Natural killer cell treated with Interleukin-12 subunit alpha and Interleukin-12 subunit beta and Interleukin-15 and Interleukin-18, amount 100 ng/mL, for 72 hours (primary cell): ENCODE measurements at regions not wholly inside any gene's neighbourhood (a gene's known extent, or its start where the extent isn't known, plus 50 kb on each side); places are given as distances from the start of the nearest gene placed in this dataset.

Experiments
- ATAC-seq, 2 donors: fragments of 150-1000 bp; cut with Tn5 transposase in 1 of 2; sonication (Bioruptor Pico), chemical (Tn5 transposase) in 1 of 2; 2 replicates each; pipeline ENCODE4 v1.10.0; 2021
- DNase-seq: peaks from one replicate; pipeline ENCODE4 v3.0.0; 2022; ENCODE audit warnings: low spot score
- H3K27ac Mint-ChIP-seq, 2 donors: 1 replicate in 1 of 2; 2 replicates in 1 of 2; pipeline ENCODE4 v1.8.0; 2022; ENCODE audit warnings: mixed read lengths in 2 of 2, mild to moderate bottlenecking in 1 of 2, moderate library complexity in 1 of 2
- H3K27me3 Mint-ChIP-seq, 2 donors: 1 replicate in 1 of 2; 2 replicates in 1 of 2; pipeline ENCODE4 v1.8.0; 2022; ENCODE audit warnings: mixed read lengths in 2 of 2
- H3K36me3 Mint-ChIP-seq: one replicate; pipeline ENCODE4 v1.8.0; 2022; ENCODE audit warnings: mixed read lengths
- H3K4me1 Mint-ChIP-seq, 2 donors: 1 replicate in 1 of 2; 2 replicates in 1 of 2; pipeline ENCODE4 v1.8.0; 2022; ENCODE audit warnings: low read depth in 2 of 2, mixed read lengths in 2 of 2, mild to moderate bottlenecking in 1 of 2
- H3K4me3 Mint-ChIP-seq: one replicate; pipeline ENCODE4 v1.8.0; 2022; ENCODE audit warnings: mixed read lengths
- H3K9me3 Mint-ChIP-seq: 2 replicates; pipeline ENCODE4 v1.8.0; 2022; ENCODE audit warnings: mixed read lengths

DNA sequence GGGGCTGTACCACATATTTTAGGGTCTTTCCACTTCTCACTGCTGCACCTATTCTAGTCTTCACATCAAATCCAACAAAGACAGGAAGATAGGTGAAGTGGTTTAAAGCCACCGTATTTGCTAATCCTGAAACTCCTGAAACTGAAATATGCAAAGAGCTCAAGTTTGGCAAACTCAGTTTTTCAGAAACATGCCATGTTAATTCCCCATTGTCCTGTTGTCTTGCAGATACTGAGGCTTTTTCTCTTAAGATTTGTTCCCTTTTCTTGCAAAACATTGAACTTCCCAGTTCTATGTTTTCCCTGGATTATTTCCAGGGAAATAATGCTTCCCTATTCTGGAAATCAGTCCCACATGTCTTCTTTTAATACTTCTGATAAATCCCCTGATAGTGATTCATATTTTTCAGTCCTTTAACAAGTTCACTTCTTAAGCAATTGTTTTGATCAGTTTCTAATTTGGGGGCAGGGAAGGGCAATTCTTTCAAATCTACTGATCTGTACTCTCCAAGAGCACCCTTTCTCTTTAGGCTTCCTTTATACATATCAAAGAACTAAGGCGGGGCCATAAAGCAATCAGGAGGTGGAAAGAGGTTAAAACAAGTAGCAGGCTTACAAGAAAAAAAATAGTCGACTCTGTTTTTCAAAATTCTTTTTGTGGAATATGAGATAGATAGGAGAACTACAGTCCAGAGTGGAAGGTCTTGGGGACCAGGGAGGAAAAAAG, 648.5 kb downstream of the BNC2 start:
- no peak overlapping the region for H3K27ac Mint-ChIP-seq
- H3K36me3 Mint-ChIP-seq, result no peaks in the 10 kb centered on the region
- no peak overlapping the region for H3K4me3 Mint-ChIP-seq
- no peak for DNase-seq
- ATAC-seq, result no peak
- no peaks in the 10 kb centered on the region for H3K4me1 Mint-ChIP-seq
- peaks cover 28 to 38% of the 10 kb centered on the region in 2 donors for H3K27me3 Mint-ChIP-seq
- peaks cover 5% of the 10 kb centered on the region for H3K9me3 Mint-ChIP-seq

- H3K27ac Mint-ChIP-seq, result no peak overlapping the region
- no peak overlapping the region for H3K4me3 Mint-ChIP-seq
- H3K27me3 Mint-ChIP-seq, result peaks cover 28 to 35% of the 10 kb centered on the region in 2 donors
- H3K4me1 Mint-ChIP-seq, result no peaks in the 10 kb centered on the region
- ATAC-seq, result no peak
- DNase-seq, result no peak
- no peaks in the 10 kb centered on the region for H3K36me3 Mint-ChIP-seq
- H3K9me3 Mint-ChIP-seq, result peaks cover 5% of the 10 kb centered on the region
Measured at GRCh38 chr9:16223074-16223871, 647.2 kb downstream of the BNC2 start.

DNA sequence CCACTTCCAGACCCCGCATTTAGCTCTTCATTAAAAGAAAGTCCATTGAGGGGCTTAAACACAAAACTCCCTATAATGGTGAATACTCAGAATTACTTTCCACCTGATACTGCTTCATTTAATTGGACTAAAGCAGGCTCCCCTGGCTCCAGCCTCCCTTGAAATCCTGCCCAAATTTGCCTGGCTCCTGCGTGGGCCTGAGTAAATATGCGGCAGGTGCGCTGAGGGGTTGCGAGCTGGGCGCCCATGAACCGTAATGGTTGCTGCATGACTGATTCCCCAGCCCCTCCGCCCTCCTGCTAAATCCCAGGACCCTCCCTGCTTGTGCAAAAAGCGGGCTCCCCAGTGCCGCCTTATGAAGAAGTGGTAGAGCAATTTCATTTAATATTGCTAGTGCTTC, 639.7 kb downstream of the BNC2 start:
- peaks cover 4% of the 10 kb centered on the region for H3K36me3 Mint-ChIP-seq
- peaks cover 8% of the 10 kb centered on the region for H3K9me3 Mint-ChIP-seq
- ATAC-seq, result no peak
- no peak overlapping the region for H3K4me3 Mint-ChIP-seq
- DNase-seq, result no peak
- H3K27ac Mint-ChIP-seq, result no peak overlapping the region
- H3K27me3 Mint-ChIP-seq, result peaks cover 13 to 15% of the 10 kb centered on the region in 2 donors
- no peaks in the 10 kb centered on the region for H3K4me1 Mint-ChIP-seq

DNA sequence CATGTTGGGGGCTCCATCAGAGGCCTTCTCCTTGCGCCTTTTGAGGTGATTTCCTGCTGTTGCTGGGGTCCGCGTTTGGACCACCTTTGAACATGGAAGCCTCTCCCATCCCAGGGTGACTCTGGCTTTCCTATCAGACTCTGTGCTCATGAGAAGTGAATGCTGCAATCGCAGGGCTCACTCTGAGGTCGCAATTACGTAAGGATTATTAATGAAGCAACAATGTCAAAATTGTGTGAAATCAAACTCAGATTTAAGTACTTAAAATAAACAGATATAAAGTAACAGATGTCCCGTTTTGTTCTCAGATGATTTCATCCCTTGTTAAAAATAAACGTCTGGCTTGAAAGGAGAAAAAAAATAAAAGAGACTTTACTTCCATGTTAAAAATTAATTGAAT, 634.2 kb downstream of the BNC2 start:
- ATAC-seq, result no peak
- H3K36me3 Mint-ChIP-seq, result peaks cover 2% of the 10 kb centered on the region
- H3K27ac Mint-ChIP-seq, result no peak overlapping the region

DNA sequence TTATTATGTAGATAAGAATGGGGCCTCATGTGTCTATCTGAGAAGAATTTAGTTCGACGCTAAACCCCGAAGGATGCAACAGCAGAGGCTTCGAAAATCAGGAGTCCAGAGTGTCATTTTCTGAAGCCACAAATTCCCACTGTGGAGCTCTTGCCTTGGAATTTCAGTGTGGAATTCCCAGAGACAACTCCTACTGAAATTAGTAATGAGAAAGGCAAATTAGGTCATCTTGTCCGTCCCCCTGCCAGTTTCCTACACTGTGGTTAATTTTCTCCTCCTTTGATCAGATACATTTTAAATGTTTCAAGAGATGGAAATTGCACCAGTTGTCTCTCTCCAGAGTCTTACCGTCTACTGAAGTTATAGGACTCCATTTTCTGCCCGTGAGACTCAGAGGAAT, 633.6 kb downstream of the BNC2 start:
- no peak for DNase-seq
- no peak overlapping the region for H3K27ac Mint-ChIP-seq
- no peak for ATAC-seq
- H3K4me1 Mint-ChIP-seq, result no peaks in the 10 kb centered on the region
- no peaks in the 10 kb centered on the region for H3K36me3 Mint-ChIP-seq
- peaks cover 7% of the 10 kb centered on the region for H3K9me3 Mint-ChIP-seq
- no peak overlapping the region for H3K4me3 Mint-ChIP-seq
- peaks cover 6 to 7% of the 10 kb centered on the region in 2 donors for H3K27me3 Mint-ChIP-seq

More for the DNA sequence above, 634.2 kb downstream of the BNC2 start:
- Mint-ChIP-seq H3K27me3 (peaks cover 7 to 8% of the 10 kb centered on the region in 2 donors), H3K4me3 (no peak overlapping the region), H3K4me1 (no peaks in the 10 kb centered on the region), H3K9me3 (peaks cover 8% of the 10 kb centered on the region)
- DNase-seq, result no peak

DNA sequence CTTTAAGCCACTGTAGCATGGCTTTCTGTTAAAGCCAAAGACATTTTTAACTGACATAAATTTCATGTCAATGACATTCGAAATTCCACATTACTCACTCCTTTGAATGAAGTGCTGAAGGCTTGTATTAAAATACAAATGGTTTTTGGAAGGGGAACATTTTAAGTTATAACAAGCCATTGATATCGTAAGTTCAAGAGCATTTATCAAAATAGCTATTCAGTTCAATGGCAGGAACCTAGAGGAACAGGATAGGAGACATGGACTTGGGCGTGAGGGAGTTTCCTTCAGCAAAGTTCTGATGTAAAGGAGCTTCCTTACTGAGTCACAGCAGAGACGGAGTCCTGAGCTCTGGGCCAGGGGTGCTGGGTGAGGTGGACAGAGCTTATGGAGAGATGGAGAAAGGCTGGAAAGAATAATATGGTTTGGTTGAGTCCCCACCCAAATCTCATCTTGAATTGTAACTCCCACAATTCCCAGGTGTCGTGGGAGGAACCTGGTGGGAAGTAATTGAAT, 631.8 kb downstream of the BNC2 start:
- Mint-ChIP-seq H3K4me3 (no peak overlapping the region), H3K9me3 (peaks cover 7% of the 10 kb centered on the region), H3K27me3 (peaks cover 6 to 7% of the 10 kb centered on the region in 2 donors), H3K4me1 (no peaks in the 10 kb centered on the region), H3K27ac (no peak overlapping the region), H3K36me3 (no peaks in the 10 kb centered on the region)
- DNase-seq (no peak), ATAC-seq (no peak)

DNA sequence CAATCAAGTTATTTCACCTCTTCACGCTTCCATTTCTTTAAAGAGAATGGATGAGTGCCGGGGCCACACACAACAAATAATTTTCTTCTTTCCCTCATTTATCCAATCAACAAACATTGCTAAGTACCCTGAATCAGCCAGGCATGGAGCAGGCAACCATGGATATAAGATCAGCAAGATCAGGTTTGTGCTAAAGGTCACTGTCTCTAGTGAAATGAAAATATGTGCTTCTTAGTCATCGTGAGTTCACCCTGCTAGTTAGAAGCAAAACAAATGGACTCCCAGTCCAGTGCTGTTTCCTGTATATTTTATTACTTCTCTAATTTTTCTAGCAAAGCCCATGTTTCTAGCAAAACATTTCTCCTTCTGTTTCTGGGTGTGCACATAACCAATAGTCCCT, 629.2 kb downstream of the BNC2 start:
- DNase-seq, result no peak
- H3K36me3 Mint-ChIP-seq, result no peaks in the 10 kb centered on the region
- no peaks in the 10 kb centered on the region for H3K4me1 Mint-ChIP-seq
- no peak overlapping the region for H3K4me3 Mint-ChIP-seq
- peaks cover 7 to 8% of the 10 kb centered on the region in 2 donors for H3K27me3 Mint-ChIP-seq
- no peak overlapping the region for H3K27ac Mint-ChIP-seq
- ATAC-seq, result no peak
- no peaks in the 10 kb centered on the region for H3K9me3 Mint-ChIP-seq

- no peaks in the 10 kb centered on the region for H3K4me1 Mint-ChIP-seq
- H3K27ac Mint-ChIP-seq, result no peak overlapping the region
Measured at GRCh38 chr9:16243798-16244197, 626.7 kb downstream of the BNC2 start.

DNA sequence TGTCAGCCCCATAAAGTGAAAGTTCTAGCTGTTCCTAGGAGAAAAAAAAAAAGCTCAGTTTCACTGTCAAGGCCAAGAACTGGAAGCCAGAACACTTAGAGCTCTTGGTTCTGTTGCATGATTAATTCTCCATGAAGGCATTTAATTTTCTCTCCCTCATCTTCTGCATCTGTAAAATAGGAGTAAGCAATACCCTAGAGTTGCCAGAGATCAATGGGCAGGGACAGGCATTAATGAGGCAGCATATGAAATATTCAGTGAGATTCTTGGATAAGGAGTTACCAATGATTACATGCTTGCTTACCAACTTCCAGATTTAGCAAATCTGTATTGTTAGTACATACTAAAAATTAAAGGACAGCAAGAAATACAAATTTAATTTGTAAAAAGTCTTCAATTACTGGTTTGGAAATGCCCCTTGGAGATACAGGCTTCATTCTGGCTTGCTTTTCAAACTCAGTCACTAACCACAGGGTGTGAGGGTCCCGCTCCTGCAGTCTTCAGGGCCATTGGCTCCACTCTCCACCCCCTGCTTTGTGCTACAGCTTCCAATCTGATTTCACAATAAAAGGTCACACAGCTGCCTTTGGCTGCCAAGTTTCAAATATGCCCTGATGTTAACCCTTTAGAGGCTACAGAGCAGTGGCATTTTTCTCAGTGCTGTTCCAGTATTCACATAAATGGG, 624.6 kb downstream of the BNC2 start:
- Mint-ChIP-seq H3K4me3 (no peak overlapping the region), H3K36me3 (no peaks in the 10 kb centered on the region), H3K9me3 (no peaks in the 10 kb centered on the region), H3K27me3 (peaks cover 13 to 22% of the 10 kb centered on the region in 2 donors), H3K4me1 (no peaks in the 10 kb centered on the region), H3K27ac (no peak overlapping the region)
- ATAC-seq, result no peak
- no peak for DNase-seq

More at GRCh38 chr9:16243798-16244197, 626.7 kb downstream of the BNC2 start:
- H3K9me3 Mint-ChIP-seq, result no peaks in the 10 kb centered on the region
- no peak for ATAC-seq
- DNase-seq, result no peak
- H3K36me3 Mint-ChIP-seq, result no peaks in the 10 kb centered on the region
- H3K4me3 Mint-ChIP-seq, result no peak overlapping the region
- H3K27me3 Mint-ChIP-seq, result peaks cover 7 to 17% of the 10 kb centered on the region in 2 donors

DNA sequence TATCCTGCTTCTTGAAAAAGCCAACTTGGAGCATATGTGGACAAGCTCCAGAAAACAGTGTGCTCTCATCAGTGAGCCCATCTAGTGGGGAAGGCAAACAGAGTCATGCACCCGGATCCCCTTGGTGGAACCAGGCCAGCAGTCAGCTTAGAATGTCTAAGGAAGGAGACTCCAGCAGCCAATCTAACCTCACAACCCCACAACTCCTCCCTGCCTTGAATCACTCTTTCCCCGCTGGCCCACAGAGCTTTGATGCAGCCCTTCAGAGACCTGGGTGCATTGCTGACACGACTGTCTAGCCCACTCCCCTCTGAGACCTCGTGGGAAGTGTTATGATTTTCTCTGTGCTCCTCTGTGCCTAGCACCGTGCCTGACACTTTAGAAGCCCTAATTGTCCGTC, 623.7 kb downstream of the BNC2 start:
- DNase-seq (no peak), ATAC-seq (no peak)
- Mint-ChIP-seq H3K27me3 (peaks cover 7 to 24% of the 10 kb centered on the region in 2 donors), H3K27ac (no peak overlapping the region), H3K9me3 (no peaks in the 10 kb centered on the region), H3K4me1 (no peaks in the 10 kb centered on the region), H3K4me3 (no peak overlapping the region), H3K36me3 (no peaks in the 10 kb centered on the region)

DNA sequence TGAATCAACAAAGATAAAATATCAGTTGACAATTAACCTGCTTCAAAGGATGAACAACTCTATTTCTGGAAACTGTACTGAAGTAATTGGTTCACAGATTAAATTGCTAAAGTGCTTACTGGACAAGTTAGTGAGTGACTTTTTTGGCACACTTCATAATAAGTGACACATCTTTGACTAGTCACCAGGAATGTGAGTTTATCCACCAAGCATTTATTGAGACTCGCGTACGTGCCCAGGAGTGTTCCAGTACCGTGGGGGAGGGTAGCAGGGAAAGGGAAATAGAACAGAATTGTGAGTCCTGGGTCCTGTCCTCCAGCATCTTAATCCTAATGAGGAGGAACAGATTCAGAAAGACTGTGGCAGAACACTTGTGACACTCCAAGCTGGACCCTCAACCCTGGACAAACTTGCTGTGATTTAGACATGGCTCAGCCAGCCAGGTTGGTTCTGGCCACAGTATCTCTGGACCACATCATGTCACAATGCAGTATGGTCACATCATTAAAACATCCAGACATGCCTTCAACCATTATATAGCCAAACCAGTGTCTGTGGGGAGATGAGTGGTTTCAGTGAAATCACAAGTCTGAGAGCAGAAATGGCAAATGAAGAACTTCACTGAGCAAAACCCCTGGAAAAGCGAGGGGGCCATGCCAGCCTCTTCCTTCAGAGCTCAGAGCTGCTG, 623.1 kb downstream of the BNC2 start:
- Mint-ChIP-seq H3K27me3 (peaks cover 7 to 25% of the 10 kb centered on the region in 2 donors), H3K9me3 (no peaks in the 10 kb centered on the region), H3K27ac (no peak overlapping the region), H3K4me1 (no peaks in the 10 kb centered on the region), H3K4me3 (no peak overlapping the region), H3K36me3 (no peaks in the 10 kb centered on the region)
- DNase-seq (no peak), ATAC-seq (no peak)

- Mint-ChIP-seq H3K27ac (no peak overlapping the region), H3K36me3 (no peaks in the 10 kb centered on the region), H3K4me3 (no peak overlapping the region), H3K9me3 (no peaks in the 10 kb centered on the region), H3K27me3 (peaks cover 7 to 26% of the 10 kb centered on the region in 2 donors), H3K4me1 (no peaks in the 10 kb centered on the region)
- no peak for ATAC-seq
- no peak for DNase-seq
Measured at GRCh38 chr9:16248822-16249221, 621.6 kb downstream of the BNC2 start.

GRCh38 chr9:16252616-16253015, 617.9 kb downstream of the BNC2 start:
- Mint-ChIP-seq H3K4me3 (no peak overlapping the region), H3K27me3 (peaks cover 19 to 20% of the 10 kb centered on the region in 2 donors), H3K4me1 (no peaks in the 10 kb centered on the region), H3K27ac (no peak overlapping the region), H3K36me3 (no peaks in the 10 kb centered on the region), H3K9me3 (no peaks in the 10 kb centered on the region)
- ATAC-seq (no peak), DNase-seq (no peak)
